ENCODE measurements at regions not wholly inside any gene's neighbourhood (a gene's known extent, or its start where the extent isn't known, plus 50 kb on each side); places are given as distances from the start of the nearest gene placed in this dataset.
"Not testable (repeated sequence)": the region's sequence is repeated elsewhere in the genome, so short reads cannot be mapped to it uniquely, and the experiment has no call there.

DNA sequence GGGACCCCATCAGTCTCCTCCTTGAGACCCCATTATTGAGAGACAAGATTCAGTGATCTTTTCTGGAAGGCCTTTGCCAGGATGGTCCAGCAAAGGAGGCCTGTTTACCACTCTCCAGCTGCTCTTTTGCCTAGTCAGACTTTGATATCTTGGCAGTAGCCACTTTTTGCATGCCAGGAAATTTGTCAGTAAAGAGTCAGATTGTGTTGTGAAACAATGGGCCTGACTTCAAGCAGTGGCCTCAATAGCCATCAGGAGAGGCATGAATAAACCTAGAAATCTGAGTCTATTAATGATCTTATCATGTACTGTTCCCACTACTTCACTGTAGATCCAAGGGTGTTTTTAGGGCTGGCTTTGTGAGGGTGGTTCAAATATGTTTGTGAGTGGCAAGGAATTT is 479.4 kb downstream of the JRKL start:
- no peak for DNase-seq (ENCODE audit: low read depth)
- H3K4me3 ChIP-seq (ENCODE audit: low read depth, low read length): no peak overlapping the region

DNA sequence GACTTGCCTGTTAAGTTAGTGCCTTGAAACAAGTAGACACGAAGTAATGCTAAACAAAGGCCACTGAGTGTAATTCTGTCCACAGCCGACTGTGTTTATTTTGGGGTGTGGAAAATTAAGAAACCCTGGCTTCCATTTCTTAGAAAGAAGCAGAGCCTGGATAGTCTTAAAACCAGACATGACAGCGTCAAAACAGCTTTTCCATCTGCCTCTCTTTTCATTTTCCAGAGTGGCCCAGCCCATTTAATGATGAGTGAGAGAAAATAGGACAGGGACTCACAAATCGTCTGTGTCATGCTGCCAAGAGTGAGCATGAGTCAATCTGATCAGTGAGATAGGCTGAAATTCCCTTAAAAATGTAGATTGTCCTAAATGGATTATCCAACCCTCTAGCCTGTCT is 485.9 kb downstream of the JRKL start:
- TF ChIP-seq MYC (IDR thresholded peaks at IDR 0.05; ENCODE audit: low read depth, low read length): no peak
- TF ChIP-seq MAX (IDR thresholded peaks at IDR 0.05; ENCODE audit: low read depth, low read length): no peak
- no peak for TF ChIP-seq CTCF (IDR thresholded peaks at IDR 0.05; ENCODE audit: low read depth, low read length)
- no peak for TF ChIP-seq POLR2A (IDR thresholded peaks at IDR 0.05; ENCODE audit: extremely low read depth, insufficient read length)
- no peak overlapping the region for H3K4me3 ChIP-seq (ENCODE audit: low read depth, low read length)
- DNase-seq (ENCODE audit: low read depth): no peak

More for the DNA sequence above, 479.4 kb downstream of the JRKL start:
- TF ChIP-seq CTCF (IDR thresholded peaks at IDR 0.05; ENCODE audit: low read depth, low read length): no peak
- TF ChIP-seq POLR2A (IDR thresholded peaks at IDR 0.05; ENCODE audit: extremely low read depth, insufficient read length): no peak
- no peak for TF ChIP-seq MAX (IDR thresholded peaks at IDR 0.05; ENCODE audit: low read depth, low read length)
- TF ChIP-seq MYC (IDR thresholded peaks at IDR 0.05; ENCODE audit: low read depth, low read length): no peak

DNA sequence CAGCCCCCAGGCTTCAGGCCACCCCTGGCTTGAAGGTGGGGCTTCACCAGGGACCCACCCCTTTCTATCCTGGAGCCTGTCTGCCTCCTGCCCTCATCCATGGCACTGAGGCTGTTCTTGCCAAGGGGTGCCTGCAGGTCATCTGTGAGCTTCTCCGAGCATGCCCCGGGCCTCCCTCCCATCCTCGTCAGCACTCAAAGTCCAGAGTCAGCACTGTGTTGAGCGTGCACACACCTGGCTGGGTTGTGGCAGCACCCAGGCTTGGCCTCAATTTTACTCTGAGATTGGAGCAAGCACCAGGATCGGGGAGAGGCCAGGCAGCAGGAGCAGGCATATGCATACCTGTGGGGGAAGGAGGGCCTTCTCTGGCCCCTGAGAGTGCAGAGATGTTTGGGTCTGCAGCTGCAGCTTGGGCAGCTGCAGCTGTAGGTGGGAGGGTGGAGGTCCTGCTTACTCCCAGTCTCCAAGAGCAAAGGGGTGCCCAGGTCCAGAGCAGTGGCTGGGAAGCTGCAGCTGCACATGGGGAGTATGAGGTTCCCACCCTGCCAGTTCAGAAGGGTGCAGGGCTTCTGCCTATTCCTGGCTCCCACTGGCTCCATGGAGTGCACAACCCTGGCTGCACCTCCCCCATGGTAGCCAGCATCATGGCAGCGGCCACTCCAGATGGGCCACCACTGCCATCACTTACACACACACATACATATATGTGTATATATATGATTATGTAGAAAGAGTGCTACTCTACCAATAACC is 488.7 kb downstream of the JRKL start:
- DNase-seq (ENCODE audit: low read depth): no peak
- H3K4me3 ChIP-seq (ENCODE audit: low read depth, low read length): no peak overlapping the region
- TF ChIP-seq CTCF (IDR thresholded peaks at IDR 0.05; ENCODE audit: low read depth, low read length) (no peak), MYC (IDR thresholded peaks at IDR 0.05; ENCODE audit: low read depth, low read length) (no peak), POLR2A (IDR thresholded peaks at IDR 0.05; ENCODE audit: extremely low read depth, insufficient read length) (no peak), MAX (IDR thresholded peaks at IDR 0.05; ENCODE audit: low read depth, low read length) (no peak)

GRCh38 chr11:96882622-96883021 is 492.8 kb downstream of the JRKL start:
- not testable (repeated sequence) for H3K4me3 ChIP-seq (ENCODE audit: low read depth, low read length); DNase-seq (ENCODE audit: low read depth)

DNA sequence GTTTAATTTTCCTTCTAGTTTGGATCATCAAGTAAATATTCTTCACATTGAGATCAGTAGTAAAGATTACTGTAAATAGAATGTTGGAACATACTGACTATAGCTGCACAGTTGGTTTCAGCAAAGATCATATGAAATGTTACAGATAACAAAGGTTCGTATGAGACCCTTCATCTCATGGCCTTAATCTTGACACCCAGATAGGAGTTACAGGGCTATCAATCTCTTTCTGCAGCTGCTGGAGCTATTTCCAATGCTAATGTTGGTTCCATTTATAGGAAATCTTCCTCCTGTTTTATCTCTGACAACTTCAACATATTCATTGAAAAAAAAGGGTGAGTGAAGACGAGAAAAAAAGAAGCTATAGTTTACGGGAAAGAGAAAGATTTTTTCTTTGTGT is 495.6 kb downstream of the JRKL start:
- H3K4me3 ChIP-seq (ENCODE audit: low read depth, low read length): no peak overlapping the region
- no peak for DNase-seq (ENCODE audit: low read depth)
- TF ChIP-seq MYC (IDR thresholded peaks at IDR 0.05; ENCODE audit: low read depth, low read length) (no peak), CTCF (IDR thresholded peaks at IDR 0.05; ENCODE audit: low read depth, low read length) (no peak), POLR2A (IDR thresholded peaks at IDR 0.05; ENCODE audit: extremely low read depth, insufficient read length) (no peak), MAX (IDR thresholded peaks at IDR 0.05; ENCODE audit: low read depth, low read length) (no peak)

GRCh38 chr11:96885912-96886311 is 496.1 kb downstream of the JRKL start:
- no peak overlapping the region for H3K4me3 ChIP-seq (ENCODE audit: low read depth, low read length)
- no peak for DNase-seq (ENCODE audit: low read depth)
- no peak for TF ChIP-seq MAX (IDR thresholded peaks at IDR 0.05; ENCODE audit: low read depth, low read length)

DNA sequence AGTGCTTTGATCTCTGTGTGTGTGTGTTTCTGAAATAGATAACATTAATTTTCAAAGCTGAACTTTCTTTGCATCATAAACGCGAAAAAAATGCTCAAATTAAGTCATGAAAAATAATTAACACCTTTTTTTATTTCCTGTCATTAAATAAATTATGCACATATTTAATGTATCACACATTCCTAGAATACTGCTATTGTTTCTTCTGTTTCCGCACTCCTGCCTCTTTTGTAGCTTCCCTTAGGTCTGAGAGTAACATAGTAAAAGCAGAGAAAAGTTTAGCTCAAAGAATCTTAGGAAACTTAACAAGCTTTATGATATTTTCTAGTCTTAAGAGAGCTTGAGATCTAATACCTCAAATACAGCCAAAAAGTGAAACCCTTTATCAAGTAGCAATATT is 504.2 kb downstream of the JRKL start:
- TF ChIP-seq POLR2A (IDR thresholded peaks at IDR 0.05; ENCODE audit: extremely low read depth, insufficient read length) (no peak), MAX (IDR thresholded peaks at IDR 0.05; ENCODE audit: low read depth, low read length) (no peak), CTCF (IDR thresholded peaks at IDR 0.05; ENCODE audit: low read depth, low read length) (no peak), MYC (IDR thresholded peaks at IDR 0.05; ENCODE audit: low read depth, low read length) (no peak)
- H3K4me3 ChIP-seq (ENCODE audit: low read depth, low read length): no peak overlapping the region
- no peak for DNase-seq (ENCODE audit: low read depth)

Measured in NB4 (cell line).